ENCODE measurements at regions not wholly inside any gene's neighbourhood (a gene's known extent, or its start where the extent isn't known, plus 50 kb on each side); places are given as distances from the start of the nearest gene placed in this dataset.

DNA sequence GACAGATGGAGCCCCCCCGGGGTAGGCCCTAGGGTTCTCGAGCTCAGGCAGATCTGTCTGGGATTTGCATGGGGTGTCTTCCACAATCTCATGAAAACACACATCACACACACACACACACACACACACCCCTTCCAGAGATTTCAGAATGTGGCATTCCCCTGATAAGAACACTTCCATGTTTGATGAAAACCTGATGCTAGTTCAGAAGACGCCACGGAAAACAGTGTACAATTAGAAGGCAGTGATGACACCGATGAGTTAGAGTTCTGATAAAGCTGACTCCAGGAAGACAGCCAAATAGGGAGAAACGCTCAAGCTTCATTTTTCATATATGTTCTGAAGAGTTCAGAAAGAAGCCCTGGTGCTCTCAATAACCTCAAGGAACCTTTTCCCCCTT is 438.7 kb upstream of the JARID2 start (continued):
- TF ChIP-seq, protein P1, sequence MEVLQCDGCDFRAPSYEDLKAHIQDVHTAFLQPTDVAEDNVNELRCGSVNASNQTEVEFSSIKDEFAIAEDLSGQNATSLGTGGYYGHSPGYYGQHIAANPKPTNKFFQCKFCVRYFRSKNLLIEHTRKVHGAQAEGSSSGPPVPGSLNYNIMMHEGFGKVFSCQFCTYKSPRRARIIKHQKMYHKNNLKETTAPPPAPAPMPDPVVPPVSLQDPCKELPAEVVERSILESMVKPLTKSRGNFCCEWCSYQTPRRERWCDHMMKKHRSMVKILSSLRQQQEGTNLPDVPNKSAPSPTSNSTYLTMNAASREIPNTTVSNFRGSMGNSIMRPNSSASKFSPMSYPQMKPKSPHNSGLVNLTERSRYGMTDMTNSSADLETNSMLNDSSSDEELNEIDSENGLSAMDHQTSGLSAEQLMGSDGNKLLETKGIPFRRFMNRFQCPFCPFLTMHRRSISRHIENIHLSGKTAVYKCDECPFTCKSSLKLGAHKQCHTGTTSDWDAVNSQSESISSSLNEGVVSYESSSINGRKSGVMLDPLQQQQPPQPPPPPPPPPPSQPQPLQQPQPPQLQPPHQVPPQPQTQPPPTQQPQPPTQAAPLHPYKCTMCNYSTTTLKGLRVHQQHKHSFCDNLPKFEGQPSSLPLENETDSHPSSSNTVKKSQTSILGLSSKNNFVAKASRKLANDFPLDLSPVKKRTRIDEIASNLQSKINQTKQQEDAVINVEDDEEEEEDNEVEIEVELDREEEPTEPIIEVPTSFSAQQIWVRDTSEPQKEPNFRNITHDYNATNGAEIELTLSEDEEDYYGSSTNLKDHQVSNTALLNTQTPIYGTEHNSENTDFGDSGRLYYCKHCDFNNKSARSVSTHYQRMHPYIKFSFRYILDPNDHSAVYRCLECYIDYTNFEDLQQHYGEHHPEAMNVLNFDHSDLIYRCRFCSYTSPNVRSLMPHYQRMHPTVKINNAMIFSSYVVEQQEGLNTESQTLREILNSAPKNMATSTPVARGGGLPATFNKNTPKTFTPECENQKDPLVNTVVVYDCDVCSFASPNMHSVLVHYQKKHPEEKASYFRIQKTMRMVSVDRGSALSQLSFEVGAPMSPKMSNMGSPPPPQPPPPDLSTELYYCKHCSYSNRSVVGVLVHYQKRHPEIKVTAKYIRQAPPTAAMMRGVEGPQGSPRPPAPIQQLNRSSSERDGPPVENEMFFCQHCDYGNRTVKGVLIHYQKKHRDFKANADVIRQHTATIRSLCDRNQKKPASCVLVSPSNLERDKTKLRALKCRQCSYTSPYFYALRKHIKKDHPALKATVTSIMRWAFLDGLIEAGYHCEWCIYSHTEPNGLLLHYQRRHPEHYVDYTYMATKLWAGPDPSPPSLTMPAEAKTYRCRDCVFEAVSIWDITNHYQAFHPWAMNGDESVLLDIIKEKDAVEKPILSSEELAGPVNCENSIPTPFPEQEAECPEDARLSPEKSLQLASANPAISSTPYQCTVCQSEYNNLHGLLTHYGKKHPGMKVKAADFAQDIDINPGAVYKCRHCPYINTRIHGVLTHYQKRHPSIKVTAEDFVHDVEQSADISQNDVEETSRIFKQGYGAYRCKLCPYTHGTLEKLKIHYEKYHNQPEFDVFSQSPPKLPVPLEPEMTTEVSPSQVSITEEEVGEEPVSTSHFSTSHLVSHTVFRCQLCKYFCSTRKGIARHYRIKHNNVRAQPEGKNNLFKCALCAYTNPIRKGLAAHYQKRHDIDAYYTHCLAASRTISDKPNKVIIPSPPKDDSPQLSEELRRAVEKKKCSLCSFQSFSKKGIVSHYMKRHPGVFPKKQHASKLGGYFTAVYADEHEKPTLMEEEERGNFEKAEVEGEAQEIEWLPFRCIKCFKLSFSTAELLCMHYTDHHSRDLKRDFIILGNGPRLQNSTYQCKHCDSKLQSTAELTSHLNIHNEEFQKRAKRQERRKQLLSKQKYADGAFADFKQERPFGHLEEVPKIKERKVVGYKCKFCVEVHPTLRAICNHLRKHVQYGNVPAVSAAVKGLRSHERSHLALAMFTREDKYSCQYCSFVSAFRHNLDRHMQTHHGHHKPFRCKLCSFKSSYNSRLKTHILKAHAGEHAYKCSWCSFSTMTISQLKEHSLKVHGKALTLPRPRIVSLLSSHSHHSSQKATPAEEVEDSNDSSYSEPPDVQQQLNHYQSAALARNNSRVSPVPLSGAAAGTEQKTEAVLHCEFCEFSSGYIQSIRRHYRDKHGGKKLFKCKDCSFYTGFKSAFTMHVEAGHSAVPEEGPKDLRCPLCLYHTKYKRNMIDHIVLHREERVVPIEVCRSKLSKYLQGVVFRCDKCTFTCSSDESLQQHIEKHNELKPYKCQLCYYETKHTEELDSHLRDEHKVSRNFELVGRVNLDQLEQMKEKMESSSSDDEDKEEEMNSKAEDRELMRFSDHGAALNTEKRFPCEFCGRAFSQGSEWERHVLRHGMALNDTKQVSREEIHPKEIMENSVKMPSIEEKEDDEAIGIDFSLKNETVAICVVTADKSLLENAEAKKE (CRISPR knock-in tag; IDR thresholded peaks at IDR 0.05) = no peak
- TF ChIP-seq ZNF114 (CRISPR knock-in tag; IDR thresholded peaks at IDR 0.05) = no peak
- TF ChIP-seq ZNF331 (CRISPR knock-in tag; IDR thresholded peaks at IDR 0.05; ENCODE audit: low read depth) = no peak
- TF ChIP-seq NANOG (IDR thresholded peaks at IDR 0.05; ENCODE audit: borderline replicate concordance) = no peak
- TF ChIP-seq STAT1 (IDR thresholded peaks at IDR 0.05; ENCODE audit: unreplicated experiment) = no peak
- no peak for TF ChIP-seq EZH2phosphoT487 (IDR thresholded peaks at IDR 0.05; ENCODE audit: unreplicated experiment)
- TF ChIP-seq, protein P2, sequence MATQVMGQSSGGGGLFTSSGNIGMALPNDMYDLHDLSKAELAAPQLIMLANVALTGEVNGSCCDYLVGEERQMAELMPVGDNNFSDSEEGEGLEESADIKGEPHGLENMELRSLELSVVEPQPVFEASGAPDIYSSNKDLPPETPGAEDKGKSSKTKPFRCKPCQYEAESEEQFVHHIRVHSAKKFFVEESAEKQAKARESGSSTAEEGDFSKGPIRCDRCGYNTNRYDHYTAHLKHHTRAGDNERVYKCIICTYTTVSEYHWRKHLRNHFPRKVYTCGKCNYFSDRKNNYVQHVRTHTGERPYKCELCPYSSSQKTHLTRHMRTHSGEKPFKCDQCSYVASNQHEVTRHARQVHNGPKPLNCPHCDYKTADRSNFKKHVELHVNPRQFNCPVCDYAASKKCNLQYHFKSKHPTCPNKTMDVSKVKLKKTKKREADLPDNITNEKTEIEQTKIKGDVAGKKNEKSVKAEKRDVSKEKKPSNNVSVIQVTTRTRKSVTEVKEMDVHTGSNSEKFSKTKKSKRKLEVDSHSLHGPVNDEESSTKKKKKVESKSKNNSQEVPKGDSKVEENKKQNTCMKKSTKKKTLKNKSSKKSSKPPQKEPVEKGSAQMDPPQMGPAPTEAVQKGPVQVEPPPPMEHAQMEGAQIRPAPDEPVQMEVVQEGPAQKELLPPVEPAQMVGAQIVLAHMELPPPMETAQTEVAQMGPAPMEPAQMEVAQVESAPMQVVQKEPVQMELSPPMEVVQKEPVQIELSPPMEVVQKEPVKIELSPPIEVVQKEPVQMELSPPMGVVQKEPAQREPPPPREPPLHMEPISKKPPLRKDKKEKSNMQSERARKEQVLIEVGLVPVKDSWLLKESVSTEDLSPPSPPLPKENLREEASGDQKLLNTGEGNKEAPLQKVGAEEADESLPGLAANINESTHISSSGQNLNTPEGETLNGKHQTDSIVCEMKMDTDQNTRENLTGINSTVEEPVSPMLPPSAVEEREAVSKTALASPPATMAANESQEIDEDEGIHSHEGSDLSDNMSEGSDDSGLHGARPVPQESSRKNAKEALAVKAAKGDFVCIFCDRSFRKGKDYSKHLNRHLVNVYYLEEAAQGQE (IDR thresholded peaks at IDR 0.05; ENCODE audit: unreplicated experiment) = no peak
